Activated effector memory CD4-positive, alpha-beta T cell treated with anti-CD3 and anti-CD28 coated beads, Interleukin-2, amount 50 U/mL, for 16 hours (primary cell): ENCODE measurements at regions not wholly inside any gene's neighbourhood (a gene's known extent, or its start where the extent isn't known, plus 50 kb on each side); places are given as distances from the start of the nearest gene placed in this dataset.
"Not testable (repeated sequence)": the region's sequence is repeated elsewhere in the genome, so short reads cannot be mapped to it uniquely, and the experiment has no call there.

Experiments used
- DNase-seq: peaks from one replicate; pipeline ENCODE4 v3.0.0-alpha.2; 2020

- no peak for DNase-seq
Measured at GRCh38 chr6:28809947-28810658, 113.7 kb downstream of the TRIM27 start.

DNA sequence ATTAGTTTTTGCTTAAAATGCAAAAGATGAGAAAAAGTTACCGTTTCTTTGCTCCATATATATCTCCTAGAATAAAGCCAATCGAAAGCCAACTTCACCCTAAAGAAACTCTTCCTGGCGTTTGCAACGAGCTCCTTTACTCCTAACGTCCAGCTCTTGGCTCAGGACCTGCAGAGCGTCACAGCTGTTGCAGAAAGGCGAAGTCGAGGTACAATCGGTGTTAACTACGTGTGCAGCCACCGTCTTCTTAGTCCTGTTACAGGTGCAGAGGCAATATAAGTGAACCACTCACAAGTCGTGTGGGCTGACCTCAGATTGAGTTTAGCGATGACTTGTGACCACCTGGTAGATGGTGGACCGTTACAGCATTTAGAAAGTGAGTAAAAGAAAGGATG, 113.1 kb downstream of the TRIM27 start:
- no peak for DNase-seq

- DNase-seq, result no peak
Measured at GRCh38 chr6:28811873-28812272, 111.9 kb downstream of the TRIM27 start.

- DNase-seq, result no peak
Measured at GRCh38 chr6:28812778-28813569, 110.8 kb downstream of the TRIM27 start.

DNA sequence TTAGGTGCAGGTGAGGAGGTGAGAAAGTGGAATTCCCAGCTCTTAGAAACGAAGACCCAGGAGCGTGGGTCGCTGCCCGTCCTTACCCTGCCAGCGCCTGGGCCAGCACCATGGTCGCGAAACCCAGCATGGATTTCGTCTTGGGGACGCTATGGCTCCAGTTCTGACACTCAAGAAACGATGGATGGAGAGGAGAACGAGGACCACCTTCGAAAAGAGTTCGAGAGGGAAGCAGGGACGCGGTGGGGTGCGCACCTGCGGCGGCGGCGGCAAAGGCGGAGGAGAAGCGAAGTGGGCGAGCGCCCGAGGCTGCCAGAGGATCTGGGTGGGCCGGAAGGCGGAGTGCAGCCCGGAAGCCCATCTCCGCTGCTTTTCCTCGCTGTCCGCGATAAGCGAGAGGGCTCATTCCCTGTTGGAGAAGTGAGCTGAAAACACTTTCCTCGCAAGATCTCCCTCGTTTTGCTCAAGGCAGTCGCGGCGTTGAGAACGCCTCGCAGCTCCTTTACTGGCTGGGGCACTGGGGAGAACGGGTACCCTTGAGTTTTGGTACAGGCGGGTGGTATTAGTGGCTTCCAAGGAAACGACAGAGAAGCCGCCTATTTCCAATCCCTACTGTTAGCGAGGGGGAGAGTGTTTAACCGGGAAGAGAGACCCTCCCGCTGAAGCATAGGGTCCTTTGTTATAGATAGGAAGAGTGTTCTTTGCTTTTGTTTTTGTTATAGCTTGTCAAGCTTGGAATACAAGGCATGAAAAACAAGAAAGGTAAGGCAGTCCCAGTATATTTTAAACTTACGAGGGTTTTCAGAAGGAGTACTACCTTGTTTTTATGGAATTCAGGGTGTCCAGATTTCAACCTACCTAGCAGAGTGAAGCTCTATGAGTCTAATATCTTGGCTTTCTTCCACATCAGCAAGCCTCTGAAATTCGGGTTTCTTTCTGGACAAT, 109.5 kb downstream of the TRIM27 start:
- no peak for DNase-seq

- no peak for DNase-seq
Measured at GRCh38 chr6:28816339-28816908, 107.4 kb downstream of the TRIM27 start.

- no peak for DNase-seq
Measured at GRCh38 chr6:28816909-28817807, 106.6 kb downstream of the TRIM27 start.

- no peak for DNase-seq
Measured at GRCh38 chr6:28817808-28818145, 106.0 kb downstream of the TRIM27 start.

- DNase-seq, result no peak
Measured at GRCh38 chr6:28824793-28825731, 98.7 kb downstream of the TRIM27 start.

- no peak for DNase-seq
Measured at GRCh38 chr6:28825732-28826293, 98.0 kb downstream of the TRIM27 start.

GRCh38 chr6:28831683-28832082, 92.1 kb downstream of the TRIM27 start:
- DNase-seq, result not testable (repeated sequence)

GRCh38 chr6:28836703-28837102, 87.1 kb downstream of the TRIM27 start:
- DNase-seq, result not testable (repeated sequence)

DNA sequence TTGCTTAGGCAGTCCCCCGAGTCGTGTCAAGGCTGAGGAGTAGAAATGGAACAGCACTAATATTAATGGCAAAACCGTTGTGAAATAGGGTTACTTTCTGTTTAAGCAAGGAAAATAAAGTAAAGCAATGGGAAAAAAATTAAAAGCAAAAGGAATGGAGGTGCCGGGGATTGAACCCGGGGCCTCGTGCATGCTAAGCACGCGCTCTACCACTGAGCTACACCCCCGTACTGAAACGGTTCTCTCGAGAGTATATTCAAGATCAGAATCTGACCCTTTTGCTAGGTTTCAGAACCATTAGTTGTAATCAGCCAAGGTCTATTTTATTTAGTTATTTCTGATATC, 85.5 kb downstream of the TRIM27 start:
- DNase-seq, result peak; percentile 81

DNA sequence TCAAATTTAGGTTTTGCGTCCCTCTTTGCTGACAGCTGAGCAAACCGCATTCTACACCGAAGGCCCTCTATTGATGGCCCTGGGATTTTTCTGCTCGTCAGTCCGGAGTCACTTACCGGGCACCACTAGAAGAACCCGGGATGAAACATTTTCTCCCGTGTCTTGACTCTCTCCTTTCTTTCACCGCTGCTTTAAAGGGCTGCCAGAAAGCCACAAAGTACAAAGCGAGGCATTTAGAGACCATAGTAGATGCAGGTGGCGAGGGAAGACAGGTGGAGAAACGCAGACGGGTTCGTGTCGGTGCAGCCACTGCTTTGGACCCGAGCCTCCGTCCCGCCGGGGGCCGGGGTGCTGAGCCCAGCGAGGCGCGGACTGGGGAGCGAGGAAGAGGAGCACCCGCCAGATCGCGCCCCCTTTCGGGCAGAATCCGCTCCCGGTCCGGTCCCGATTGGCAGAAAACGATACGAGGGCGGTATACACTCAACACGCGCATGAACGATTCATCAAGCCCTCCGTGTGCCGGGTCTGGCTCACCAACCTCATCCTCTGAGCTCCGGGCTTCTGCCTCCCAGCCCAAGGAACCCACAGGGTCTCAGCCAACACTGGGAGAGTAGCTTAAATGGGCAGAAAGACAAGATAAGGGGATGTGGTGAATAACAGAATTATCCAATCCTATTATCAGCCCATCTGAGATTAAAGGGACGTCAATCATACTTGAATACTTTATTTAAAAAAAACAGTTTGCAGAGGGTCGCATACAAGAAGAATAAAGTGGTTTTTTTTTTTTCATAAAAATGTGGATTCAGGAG, 84.9 kb downstream of the TRIM27 start:
- peak; percentile 93 for DNase-seq

DNA sequence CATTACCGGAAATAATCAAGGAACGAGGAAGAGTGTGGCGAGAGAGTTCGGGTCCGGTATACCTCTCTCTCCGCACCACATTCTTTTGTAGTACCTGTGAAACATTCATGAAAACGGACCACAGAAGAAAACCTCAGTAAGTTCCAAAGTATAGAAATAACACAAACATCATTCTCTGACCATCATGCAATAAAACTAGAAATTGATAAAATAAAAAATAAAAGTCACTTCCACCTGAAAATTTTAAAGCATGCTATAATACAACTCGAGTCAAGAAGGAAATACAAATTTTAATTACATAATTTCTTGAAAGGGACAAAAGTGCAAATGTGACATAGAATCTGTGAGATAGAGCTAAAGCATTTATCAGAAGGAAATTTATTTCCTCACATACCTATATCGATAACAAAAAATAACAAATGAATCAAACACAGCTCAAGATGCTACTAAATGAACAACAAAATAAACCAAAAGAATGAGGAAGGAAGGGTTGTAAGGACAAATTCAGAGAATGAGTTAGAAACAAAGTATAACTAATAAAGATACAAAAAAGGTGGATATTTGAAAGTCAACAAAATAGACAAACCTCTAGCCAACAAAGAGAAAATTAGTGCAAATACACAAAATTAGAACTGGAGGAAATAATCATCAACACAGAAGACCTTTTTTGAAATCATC, 84.2 kb downstream of the TRIM27 start:
- no peak for DNase-seq

DNA sequence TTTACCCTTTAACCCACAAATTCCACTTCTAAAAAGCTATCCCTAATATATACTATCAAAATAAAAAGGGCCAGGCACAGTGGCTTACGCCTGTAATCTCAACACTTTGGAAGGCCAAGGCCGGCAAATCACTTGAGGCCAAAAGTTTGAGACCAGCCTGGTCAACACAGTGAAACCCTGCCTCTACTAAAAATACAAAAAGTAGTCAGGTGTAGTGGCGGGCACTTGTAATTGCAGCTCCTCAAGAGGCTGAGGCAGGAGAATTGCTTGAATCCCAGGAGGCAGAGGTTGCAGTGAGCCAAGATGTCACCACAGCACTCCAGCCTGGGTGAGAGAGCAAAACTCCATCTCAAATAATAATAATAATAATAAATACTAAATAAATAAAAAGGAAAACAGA, 82.5 kb downstream of the TRIM27 start:
- DNase-seq, result no peak

DNA sequence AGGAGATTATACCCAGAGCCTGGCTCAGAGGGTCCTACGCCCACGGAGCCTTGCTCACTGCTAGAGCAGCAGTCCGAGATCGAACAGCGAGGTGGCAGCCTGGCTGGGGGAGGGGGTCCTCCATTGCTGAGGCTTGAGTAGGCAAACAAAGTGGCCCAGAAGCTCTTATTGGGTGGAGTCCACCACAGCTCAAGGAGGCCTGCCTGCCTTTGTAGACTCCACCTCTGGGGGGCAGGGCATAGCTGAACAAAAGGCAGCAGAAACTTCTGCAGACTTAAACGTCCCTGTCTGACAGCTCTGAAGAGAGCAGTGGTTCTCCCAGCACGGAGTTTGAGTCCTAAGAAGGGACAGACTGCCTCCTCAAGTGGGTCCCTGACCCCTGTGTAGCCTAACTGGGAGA, 75.0 kb downstream of the TRIM27 start:
- DNase-seq, result peak; percentile 75
